ENCODE measurements at regions not wholly inside any gene's neighbourhood (a gene's known extent, or its start where the extent isn't known, plus 50 kb on each side); places are given as distances from the start of the nearest gene placed in this dataset.

DNA sequence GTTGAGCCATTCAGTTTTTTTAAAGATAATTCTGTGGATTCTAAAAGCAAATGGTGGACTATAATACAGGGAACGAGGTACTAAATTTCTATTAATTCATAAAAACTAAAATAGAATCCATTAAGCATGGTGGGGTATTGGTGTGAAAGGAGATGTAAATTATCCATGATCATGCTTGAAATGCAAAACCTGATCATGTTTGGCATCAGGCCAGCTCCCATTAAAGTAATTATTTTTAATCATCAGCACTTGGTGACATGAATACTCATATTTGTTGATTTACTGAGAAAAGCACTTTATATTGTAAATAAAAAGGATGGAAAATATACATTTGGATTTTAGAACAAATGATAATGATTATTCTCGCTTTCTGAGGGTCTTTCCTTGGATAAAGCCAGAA is 232.3 kb upstream of the MEIS1 start:
- FAIRE-seq (no peak), DNase-seq (ENCODE audit: low read depth) (no peak)
- Histone ChIP-seq H3K9me3 (ENCODE audit: insufficient read depth, low read depth, low read length) (no peaks in the 10 kb centered on the region), H4K20me1 (ENCODE audit: insufficient read depth, low read length) (no peaks in the 10 kb centered on the region), H3K4me1 (ENCODE audit: insufficient read depth, low read length) (no peaks in the 10 kb centered on the region), H3K79me2 (ENCODE audit: insufficient read depth, low read length) (no peaks in the 10 kb centered on the region), H3K4me2 (ENCODE audit: low read length) (no peak overlapping the region), H3K4me3 (ENCODE audit: insufficient read depth, low read depth, low read length) (no peak overlapping the region), H3K36me3 (ENCODE audit: insufficient read depth, low read length) (no peaks in the 10 kb centered on the region), H3K27me3 (ENCODE audit: insufficient read depth, low read length) (no peaks in the 10 kb centered on the region), H3K27ac (ENCODE audit: low read depth, low read length) (no peak overlapping the region), H2AFZ (ENCODE audit: low read depth, low read length) (no peak overlapping the region), H3K9ac (ENCODE audit: low read length) (no peak overlapping the region)
- no peaks in the 10 kb centered on the region for H3K4me1 Mint-ChIP-seq (ENCODE audit: low read depth, unreplicated experiment)
- H3K9me3 Mint-ChIP-seq (ENCODE audit: unreplicated experiment), result peaks cover 6% of the 10 kb centered on the region
- H3K4me3 Mint-ChIP-seq (ENCODE audit: unreplicated experiment), result no peak overlapping the region
- H3K27me3 Mint-ChIP-seq (ENCODE audit: low read depth, unreplicated experiment), result no peaks in the 10 kb centered on the region
- H3K36me3 Mint-ChIP-seq (ENCODE audit: low read depth, unreplicated experiment), result no peaks in the 10 kb centered on the region
- H3K27ac Mint-ChIP-seq (ENCODE audit: unreplicated experiment), result no peak overlapping the region
- TF ChIP-seq CTCF (IDR thresholded peaks at IDR 0.05; ENCODE audit: insufficient read depth, low read depth, low read length) (no peak), EZH2 (IDR thresholded peaks at IDR 0.05; ENCODE audit: insufficient read depth, low read length) (no peak)

DNA sequence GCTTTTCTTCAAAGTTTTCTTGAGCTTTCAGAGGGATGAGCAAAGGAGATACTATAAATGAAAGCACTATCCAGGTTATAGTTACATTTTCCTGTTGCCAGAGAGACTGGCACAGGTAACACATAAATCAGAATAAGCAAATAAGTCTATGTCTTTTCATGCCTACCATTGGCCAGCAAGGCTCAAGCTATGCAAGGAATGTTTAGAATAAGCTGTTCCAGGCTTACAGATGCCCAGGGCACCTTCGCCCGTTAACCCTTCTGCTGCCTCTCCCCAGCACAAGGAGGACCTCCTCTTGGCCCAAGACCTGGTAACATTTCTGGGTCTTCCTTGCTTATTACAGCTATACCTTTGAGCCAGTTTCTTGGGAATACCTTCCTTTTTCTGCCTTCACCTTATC is 233.7 kb upstream of the MEIS1 start:
- no peak for FAIRE-seq

More for the DNA sequence above, 233.7 kb upstream of the MEIS1 start:
- no peak overlapping the region for H3K4me2 ChIP-seq (ENCODE audit: low read length)
- H3K4me1 Mint-ChIP-seq (ENCODE audit: low read depth, unreplicated experiment), result no peaks in the 10 kb centered on the region
- no peaks in the 10 kb centered on the region for H4K20me1 ChIP-seq (ENCODE audit: insufficient read depth, low read length)
- H3K9me3 ChIP-seq (ENCODE audit: insufficient read depth, low read depth, low read length), result no peaks in the 10 kb centered on the region
- no peak overlapping the region for H2AFZ ChIP-seq (ENCODE audit: low read depth, low read length)
- no peak for DNase-seq (ENCODE audit: low read depth)
- H3K36me3 ChIP-seq (ENCODE audit: insufficient read depth, low read length), result no peaks in the 10 kb centered on the region
- TF ChIP-seq CTCF (IDR thresholded peaks at IDR 0.05; ENCODE audit: insufficient read depth, low read depth, low read length) (no peak), EZH2 (IDR thresholded peaks at IDR 0.05; ENCODE audit: insufficient read depth, low read length) (no peak)
- no peaks in the 10 kb centered on the region for H3K4me1 ChIP-seq (ENCODE audit: insufficient read depth, low read length)
- H3K79me2 ChIP-seq (ENCODE audit: insufficient read depth, low read length), result no peaks in the 10 kb centered on the region
- no peaks in the 10 kb centered on the region for H3K27me3 Mint-ChIP-seq (ENCODE audit: low read depth, unreplicated experiment)
- H3K36me3 Mint-ChIP-seq (ENCODE audit: low read depth, unreplicated experiment), result no peaks in the 10 kb centered on the region
- no peak overlapping the region for H3K27ac ChIP-seq (ENCODE audit: low read depth, low read length)
- H3K27me3 ChIP-seq (ENCODE audit: insufficient read depth, low read length), result no peaks in the 10 kb centered on the region
- peaks cover 6% of the 10 kb centered on the region for H3K9me3 Mint-ChIP-seq (ENCODE audit: unreplicated experiment)
- H3K4me3 ChIP-seq (ENCODE audit: insufficient read depth, low read depth, low read length), result no peak overlapping the region
- no peak overlapping the region for H3K27ac Mint-ChIP-seq (ENCODE audit: unreplicated experiment)
- no peak overlapping the region for H3K9ac ChIP-seq (ENCODE audit: low read length)
- no peak overlapping the region for H3K4me3 Mint-ChIP-seq (ENCODE audit: unreplicated experiment)
